NB4 (cell line): ENCODE measurements at regions not wholly inside any gene's neighbourhood (a gene's known extent, or its start where the extent isn't known, plus 50 kb on each side); places are given as distances from the start of the nearest gene placed in this dataset.

Experiments used
- CTCF ChIP-seq: IDR thresholded peaks from one replicate; pipeline ENCODE4 v1.5.1; 2012; ENCODE audit warnings: low read depth, low read length
- POLR2A ChIP-seq: IDR thresholded peaks from 2 replicates; pipeline ENCODE4 v1.6.1; 2011; ENCODE audit warnings: mild to moderate bottlenecking; ENCODE audit not compliant: insufficient read length; ENCODE audit errors: extremely low read depth

GRCh38 chr2:128384956-128385355 lies 66.3 kb upstream of the HS6ST1 start:
- TF ChIP-seq POLR2A: no peak
- TF ChIP-seq CTCF: no peak
